Daoy (cell line): ENCODE measurements at regions not wholly inside any gene's neighbourhood (a gene's known extent, or its start where the extent isn't known, plus 50 kb on each side); places are given as distances from the start of the nearest gene placed in this dataset.

Source experiments
- DNase-seq: peaks from one replicate; pipeline ENCODE4 v3.0.0-alpha.2; 2015; ENCODE audit warnings: low read depth

DNA sequence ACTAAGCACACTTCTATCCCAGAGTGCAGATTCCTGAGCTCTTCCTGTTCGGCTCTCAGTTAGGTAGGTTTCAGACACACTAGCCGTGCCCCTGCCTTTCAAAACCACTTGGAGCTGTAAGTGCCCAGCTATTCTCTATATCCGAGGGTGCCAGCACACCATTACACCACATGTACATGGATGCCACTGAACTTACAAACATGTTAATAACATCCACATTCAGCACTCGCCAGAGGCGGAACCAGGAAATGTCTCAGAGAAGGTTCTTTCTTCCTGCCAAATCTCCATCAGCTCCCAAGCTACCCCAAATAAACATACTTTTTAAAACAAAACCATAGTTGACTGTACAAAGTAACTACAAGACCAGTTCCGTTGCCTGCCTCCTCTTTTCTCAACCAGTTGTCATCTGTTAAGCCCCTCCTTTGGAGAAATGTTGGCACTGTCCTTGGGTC lies 78.4 kb upstream of the CTTNBP2NL start:
- DNase-seq: no peak

DNA sequence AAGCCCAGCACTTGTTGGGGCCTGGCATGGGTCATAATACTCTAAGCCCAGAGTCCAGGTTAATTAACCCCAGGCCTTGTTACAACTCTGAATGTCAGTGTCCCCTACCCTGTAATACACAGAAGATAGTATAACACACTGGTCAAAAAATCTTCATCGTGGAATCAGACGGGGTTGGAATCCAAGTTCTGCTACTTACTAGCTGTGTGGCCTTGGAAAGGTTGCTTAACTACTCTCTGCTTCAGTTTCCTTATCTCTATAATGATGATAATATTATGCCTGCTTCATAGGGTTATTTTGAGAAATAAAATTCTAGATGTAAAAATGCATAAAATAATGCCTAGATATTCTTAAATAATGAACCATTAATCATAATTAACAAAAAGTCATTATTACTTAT lies 77.8 kb upstream of the CTTNBP2NL start:
- no peak for DNase-seq

DNA sequence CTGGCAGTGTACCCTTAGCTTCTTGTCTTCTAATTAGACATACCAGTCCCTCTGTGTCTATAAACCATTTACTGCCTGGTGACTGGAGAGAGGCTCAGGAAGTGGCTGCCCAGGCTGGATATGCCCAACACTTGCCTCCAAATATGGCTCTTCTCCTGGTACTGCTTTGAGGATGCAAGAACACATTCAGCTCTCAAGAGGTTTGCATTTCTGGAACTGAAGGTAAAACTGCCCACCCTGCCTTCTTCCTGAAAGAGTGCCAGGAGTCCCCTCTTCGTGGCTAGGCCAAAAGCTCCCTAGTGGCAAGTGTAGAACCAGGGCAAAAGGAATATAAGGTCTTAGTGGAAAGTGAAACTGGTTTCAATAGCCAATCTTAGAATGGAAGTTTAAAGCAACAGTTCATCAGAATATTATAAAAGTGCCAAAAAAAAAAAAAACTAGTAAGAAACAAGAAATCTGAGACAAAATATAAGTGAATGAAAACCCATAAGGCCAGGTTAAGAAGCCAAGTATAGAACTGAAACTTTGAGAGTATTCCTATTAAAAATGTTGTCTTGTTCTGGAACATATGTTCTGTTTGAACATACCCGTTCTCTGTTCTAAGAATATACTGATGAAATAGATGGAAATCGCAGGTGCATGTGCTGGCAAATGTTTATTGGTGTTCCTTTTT lies 77.2 kb upstream of the CTTNBP2NL start:
- DNase-seq: no peak

DNA sequence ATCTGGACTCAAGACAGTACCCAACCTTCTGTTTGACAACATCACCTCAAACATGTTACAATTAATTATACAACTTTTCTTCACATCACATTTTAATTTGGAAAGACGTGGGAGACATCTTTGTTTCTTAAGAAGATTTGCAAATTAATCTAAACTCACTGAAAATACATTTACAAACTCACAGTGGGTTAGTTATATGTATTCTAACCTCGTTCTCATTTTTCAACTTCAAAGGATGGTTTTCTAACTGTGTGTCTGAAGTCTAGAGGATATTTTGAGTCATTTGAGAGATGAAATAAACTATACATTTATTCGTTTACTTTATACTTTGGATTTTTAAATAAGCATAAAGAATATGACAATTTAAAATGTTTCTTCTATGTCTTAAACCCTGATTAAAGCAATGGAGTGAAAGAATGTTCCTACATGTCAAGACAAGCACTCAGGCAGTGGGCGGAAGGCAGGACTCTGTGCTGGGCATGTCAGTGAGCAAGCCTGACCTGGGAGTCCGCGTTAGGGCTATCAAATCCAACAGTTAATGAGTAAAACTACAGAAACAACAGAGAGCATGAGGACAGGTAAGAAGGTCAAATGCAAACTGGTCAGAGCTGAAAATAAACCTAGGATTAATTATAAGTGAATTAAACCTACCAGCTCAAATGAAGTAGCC lies 76.5 kb upstream of the CTTNBP2NL start:
- no peak for DNase-seq

DNA sequence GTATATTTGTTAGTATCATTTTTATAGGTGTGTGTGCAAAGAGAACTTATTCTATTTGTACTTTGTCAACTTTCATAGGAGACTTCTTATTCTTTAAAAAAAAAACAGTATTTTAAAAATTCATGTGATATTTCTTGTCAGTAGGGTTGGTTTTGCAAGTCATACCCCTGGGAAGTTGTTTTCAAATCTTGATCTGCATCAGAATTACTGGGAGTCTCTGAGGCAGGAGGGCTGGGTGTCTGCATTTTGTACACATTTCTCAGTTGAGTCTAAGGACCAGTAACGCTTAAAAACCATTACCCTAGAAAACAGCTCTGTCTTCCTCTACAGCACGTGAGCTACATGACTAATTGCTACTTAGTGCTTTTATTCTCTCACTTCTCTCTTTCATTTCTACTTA lies 76.0 kb upstream of the CTTNBP2NL start:
- DNase-seq: no peak

DNA sequence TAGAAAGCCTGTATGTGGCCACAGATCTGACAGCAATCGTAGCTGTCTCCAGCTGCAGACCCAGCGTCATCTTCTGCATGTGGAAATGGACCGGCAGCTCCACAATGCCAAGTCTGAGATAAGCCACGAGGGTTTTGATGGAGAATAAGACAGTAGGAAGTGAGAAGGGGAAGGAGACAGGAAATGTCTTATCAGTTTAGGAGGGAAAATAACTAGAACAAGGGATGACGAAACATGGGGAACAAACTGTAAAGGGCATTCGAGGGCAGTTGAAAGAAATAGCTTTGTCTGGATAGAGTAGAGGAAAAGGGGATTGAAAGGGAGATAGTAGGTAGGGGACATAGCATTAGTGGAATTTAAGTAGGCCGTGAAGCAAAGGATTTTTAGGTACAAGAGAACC lies 74.0 kb upstream of the CTTNBP2NL start:
- DNase-seq: no peak

DNA sequence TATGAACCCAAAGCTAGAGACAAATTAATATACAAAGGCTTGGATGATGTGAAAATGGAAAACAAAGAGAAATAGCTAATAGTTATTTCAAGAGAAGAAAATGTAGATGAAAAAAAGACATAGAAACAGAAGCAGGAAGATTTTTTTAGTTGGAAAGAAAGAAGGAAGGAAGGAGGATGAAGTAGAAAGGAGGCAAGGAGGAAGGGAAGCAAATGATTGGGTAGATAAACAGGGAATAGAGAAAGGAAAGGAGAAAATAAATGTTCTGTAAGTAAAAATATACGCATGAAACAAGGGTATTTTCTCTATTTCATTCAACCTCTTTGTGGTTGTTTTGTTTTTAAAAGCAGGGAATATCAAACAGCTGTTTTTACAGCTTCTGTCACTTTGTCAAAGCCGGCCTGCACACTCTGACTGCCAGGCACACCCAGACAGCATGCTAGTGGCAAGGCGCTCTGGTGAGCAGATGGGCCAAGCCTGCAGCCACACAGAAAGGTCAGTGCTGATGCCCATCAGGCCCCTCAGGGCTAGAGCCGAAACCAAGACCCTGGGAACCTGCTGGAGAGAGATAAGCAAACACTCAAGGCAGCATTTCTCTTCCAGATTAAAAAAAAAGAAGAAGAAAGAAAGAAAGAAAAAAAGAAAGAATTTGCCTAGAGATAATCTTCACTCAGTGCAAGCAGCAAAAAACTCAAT lies 72.9 kb upstream of the CTTNBP2NL start:
- no peak for DNase-seq

DNA sequence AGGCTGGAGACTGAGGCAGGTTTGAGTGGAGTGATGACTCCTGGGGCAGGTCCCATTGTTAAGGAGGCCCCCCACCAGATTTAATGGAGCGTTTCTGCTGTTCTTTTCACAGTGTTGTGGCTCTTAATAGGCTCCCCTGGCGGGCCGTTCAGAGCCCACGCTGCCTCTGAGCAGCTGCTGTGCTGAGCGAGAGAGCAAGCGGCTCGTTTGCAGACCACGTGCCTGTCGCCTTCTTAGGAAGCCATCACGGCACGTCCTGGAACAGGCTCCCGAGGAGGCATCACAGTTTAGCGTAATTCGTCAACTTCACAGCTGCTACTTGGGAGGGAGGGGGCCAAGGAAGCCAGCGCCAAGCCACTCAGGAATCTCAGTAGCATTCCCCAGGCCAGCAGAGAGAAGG lies 70.5 kb upstream of the CTTNBP2NL start:
- DNase-seq: peak; percentile 15

DNA sequence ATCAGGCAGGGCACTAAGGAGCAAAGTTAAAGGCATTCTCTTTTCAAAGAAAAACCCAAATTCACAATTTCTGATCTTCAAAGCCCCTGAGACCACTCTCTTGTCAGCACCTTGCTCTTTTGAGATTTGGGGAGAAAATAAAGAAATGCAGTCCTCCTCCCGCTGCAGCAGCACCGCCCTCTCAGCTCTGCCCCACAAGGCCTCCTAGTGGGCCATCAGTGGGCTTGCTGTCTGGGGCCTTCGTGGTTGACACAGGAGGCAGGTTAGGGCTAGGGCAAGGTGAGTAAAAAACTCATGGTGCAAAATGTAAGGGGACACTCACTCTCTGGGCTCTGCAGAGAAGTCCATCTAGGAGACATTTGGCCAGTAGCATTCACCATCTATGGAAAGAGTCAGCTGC lies 67.4 kb upstream of the CTTNBP2NL start:
- DNase-seq: no peak

DNA sequence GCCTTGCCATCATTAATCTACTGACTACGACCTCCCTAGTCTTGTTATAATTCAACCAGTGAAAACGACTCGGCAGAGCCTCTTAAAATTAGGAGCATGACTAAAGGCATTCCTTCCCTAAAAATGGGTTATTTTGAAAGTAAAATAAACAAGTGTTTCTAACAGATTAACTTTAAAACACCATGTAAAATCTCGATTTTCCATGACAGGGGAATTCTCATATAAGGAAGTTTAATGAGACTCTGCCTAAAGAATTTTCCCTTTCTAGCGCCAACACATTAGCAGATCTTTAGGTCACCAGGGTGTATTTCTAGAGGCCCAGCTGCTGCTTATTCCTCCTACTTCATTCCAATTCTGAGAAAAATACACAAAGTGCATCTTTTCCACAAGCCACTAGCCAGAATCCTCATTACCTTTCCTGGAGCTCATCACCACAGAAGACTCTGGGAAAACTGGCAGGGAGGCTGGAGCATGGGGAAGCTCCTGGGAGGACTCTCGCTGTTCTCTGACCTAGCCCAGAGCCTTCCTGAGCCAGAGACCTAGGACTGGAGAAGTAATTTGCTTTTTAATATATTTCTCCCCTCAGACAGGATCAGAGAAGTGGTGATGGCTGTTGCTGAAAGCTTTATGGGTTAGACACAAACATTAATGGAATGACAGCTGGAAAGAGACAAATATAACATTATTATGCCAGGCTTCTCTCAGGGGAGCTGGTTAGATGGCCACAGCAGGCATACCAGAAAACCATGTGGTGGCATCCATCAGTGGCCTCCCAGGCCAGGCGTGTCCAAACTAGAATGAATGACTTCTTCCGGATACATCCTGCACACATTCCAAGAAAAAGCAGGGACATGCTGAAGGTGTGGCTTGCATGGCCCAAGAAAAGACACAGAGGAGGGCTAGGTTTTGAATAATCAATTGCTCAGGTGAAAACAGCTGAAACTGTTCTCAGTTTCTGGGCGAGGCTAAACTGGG lies 63.6 kb upstream of the CTTNBP2NL start:
- DNase-seq: no peak

DNA sequence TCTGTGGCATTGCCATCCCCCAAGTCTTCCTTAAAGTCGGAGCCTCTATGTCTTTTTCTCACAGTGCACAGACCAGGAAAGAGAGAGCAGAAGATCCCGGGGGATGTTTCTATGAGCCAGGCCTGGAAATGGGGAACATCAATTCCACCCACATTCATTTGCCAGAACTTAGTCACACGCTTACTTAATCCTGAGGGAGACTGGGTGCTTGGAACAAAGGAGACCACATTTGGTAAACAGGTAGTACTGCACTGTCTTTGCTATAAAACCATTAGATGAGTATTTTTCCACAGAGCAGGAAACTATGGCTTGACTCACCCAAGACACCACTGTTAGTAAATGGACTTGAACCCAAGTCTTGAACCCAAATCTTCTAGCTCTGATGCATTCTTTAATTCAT lies 60.7 kb upstream of the CTTNBP2NL start:
- no peak for DNase-seq

DNA sequence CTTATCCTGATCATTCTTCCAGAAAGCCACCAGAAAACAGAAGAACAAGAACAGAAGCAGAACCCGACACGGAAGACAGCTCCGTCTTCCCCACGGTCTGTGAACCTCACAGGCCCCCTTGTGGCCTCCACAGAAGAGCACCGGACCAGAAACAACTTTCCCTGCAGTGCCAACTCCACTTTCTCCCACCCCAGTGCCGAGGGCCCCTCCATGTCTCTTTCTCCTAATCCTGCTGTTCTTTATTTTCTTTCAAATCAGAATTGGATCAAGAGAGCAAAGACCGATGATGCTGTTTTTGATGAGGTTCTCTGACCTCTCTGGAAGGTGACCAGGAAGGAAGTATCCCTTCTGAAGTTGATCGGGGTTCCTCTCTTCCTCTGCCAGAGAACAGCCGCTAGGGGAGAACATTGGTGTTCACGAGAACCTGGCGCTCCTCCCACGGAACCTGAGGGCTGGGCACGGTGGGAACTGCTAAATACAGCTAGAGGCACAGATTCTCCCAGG lies 58.9 kb upstream of the CTTNBP2NL start:
- peak; percentile 58 for DNase-seq

DNA sequence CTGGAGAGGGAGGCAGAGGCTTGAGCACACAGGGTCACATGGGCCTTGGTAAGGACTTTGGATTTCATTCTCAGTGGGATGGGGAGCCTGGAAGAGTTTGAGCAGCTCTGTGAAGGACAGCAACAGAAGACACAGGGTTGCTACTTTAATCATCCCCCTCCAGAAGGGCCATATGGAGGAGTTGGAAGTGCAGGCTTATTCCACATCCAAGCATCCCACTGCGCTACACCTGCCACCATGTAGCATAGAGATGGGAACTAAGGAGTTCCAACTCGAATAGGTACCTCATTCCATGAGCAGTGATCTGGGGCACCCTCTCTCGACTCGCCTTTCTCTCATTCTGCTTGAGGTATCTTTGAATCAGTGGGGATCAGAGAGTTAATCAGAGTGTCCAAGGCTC lies 54.0 kb upstream of the CTTNBP2NL start:
- DNase-seq: no peak

DNA sequence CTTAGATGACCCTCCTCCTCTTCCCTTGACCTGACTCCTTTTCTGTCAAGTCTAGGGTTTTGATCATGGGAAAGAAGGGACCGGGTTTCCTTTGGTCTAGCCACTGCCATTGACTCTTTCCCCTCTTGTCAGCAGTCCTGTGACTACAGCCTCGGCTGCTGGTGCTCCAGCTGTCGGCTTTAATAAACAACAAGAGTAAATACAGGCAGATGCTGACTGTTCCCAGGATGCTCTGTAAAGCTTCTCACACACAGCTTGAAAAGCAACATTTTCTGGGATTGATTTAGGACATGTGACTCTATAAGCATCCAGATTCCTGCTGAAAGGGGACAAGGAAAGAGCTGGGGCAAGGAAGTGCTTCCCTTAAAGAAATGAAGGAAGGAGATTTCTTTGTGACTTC lies 53.5 kb upstream of the CTTNBP2NL start:
- no peak for DNase-seq

DNA sequence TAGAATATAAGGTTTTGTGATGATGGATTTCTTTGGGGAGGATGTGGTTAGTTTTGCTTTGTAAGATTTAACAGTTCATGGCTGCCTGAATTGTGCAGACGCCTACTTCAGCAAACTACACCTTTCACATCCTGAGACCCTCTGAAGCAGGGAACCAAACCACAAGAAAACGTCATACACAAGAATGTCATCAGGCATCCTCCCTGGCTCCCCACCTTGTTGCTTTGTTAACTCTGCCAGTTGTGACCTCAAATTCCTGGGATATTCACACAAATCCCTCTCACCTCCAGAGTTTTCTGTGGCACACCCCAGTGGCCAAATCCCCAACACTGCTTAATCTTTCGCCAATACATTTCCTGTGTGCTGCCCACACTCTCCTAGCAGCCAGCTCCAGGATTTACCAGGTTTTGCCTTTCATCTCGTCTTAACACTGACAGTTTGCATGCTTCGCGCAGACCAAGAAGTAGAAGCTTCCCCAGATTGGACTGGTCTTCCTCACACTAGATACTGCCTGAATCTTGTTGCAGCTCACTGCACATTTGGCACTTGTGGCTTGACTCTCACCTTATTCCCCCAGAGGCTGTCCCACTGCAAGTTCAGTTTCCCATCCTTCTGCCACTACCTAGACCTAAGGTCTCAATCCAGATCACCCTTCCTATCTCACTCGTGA lies 51.1 kb upstream of the CTTNBP2NL start:
- DNase-seq: peak; percentile 30
